ENCODE measurements at regions not wholly inside any gene's neighbourhood (a gene's known extent, or its start where the extent isn't known, plus 50 kb on each side); places are given as distances from the start of the nearest gene placed in this dataset.

DNA sequence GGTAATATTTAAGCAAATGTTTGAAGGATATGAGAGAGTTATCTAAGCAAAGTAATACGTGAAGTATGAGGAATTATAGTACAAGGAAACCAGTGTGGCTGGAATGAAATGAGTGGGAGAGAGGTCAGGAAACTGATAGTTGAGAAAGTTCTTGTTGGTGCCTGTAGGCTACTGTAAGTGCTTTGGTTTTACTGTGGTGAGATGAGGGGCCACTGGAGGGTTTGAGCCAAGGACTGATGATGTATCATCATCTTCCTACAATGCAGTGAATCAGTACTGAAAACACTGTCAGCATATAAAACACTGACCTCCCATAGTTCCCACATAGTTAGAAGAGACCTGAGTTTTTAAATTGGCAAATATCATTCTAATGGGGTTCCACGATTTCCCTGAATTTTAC lies 367.5 kb upstream of the CTSO start:
- TF ChIP-seq RAD21 (IDR thresholded peaks at IDR 0.05; ENCODE audit: low read length) = no peak; the same call in 1 of the 2 replicates
- no peak for TF ChIP-seq MXI1 (IDR thresholded peaks at IDR 0.05; ENCODE audit: borderline replicate concordance, low read depth, low read length)
- no peak for TF ChIP-seq POLR2A (IDR thresholded peaks at IDR 0.05; ENCODE audit: low read depth, low read length)
- TF ChIP-seq, protein P1, sequence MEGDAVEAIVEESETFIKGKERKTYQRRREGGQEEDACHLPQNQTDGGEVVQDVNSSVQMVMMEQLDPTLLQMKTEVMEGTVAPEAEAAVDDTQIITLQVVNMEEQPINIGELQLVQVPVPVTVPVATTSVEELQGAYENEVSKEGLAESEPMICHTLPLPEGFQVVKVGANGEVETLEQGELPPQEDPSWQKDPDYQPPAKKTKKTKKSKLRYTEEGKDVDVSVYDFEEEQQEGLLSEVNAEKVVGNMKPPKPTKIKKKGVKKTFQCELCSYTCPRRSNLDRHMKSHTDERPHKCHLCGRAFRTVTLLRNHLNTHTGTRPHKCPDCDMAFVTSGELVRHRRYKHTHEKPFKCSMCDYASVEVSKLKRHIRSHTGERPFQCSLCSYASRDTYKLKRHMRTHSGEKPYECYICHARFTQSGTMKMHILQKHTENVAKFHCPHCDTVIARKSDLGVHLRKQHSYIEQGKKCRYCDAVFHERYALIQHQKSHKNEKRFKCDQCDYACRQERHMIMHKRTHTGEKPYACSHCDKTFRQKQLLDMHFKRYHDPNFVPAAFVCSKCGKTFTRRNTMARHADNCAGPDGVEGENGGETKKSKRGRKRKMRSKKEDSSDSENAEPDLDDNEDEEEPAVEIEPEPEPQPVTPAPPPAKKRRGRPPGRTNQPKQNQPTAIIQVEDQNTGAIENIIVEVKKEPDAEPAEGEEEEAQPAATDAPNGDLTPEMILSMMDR (conservative IDR thresholded peaks at IDR 0.05; ENCODE audit: low read depth, low read length) = no peak
- TF ChIP-seq BHLHE40 (IDR thresholded peaks at IDR 0.05; ENCODE audit: low read depth, low read length) = peak; percentile 50; the same call in 1 of the 2 replicates
- TF ChIP-seq MAFK (IDR thresholded peaks at IDR 0.05; ENCODE audit: low read depth, low read length) = peak; percentile 52
- TF ChIP-seq RCOR1 (IDR thresholded peaks at IDR 0.05; ENCODE audit: insufficient replicate concordance, low read length) = no peak
- no peak for TF ChIP-seq CEBPB (IDR thresholded peaks at IDR 0.05; ENCODE audit: low read depth, low read length)
- no peak for TF ChIP-seq SMC3 (IDR thresholded peaks at IDR 0.05; ENCODE audit: low read depth, low read length)
- TF ChIP-seq, protein P2, sequence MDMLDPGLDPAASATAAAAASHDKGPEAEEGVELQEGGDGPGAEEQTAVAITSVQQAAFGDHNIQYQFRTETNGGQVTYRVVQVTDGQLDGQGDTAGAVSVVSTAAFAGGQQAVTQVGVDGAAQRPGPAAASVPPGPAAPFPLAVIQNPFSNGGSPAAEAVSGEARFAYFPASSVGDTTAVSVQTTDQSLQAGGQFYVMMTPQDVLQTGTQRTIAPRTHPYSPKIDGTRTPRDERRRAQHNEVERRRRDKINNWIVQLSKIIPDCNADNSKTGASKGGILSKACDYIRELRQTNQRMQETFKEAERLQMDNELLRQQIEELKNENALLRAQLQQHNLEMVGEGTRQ (IDR thresholded peaks at IDR 0.05; ENCODE audit: low read depth, low read length) = no peak
- TF ChIP-seq FOS (IDR thresholded peaks at IDR 0.05; ENCODE audit: low read depth, low read length) = no peak
- no peak for TF ChIP-seq NFE2L2 (IDR thresholded peaks at IDR 0.05; ENCODE audit: low read depth, low read length)
- TF ChIP-seq, protein P3, sequence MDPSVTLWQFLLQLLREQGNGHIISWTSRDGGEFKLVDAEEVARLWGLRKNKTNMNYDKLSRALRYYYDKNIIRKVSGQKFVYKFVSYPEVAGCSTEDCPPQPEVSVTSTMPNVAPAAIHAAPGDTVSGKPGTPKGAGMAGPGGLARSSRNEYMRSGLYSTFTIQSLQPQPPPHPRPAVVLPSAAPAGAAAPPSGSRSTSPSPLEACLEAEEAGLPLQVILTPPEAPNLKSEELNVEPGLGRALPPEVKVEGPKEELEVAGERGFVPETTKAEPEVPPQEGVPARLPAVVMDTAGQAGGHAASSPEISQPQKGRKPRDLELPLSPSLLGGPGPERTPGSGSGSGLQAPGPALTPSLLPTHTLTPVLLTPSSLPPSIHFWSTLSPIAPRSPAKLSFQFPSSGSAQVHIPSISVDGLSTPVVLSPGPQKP (IDR thresholded peaks at IDR 0.05; ENCODE audit: borderline replicate concordance, low read depth, low read length) = no peak
